Dermis microvascular lymphatic vessel endothelial cell (primary cell): ENCODE measurements at regions not wholly inside any gene's neighbourhood (a gene's known extent, or its start where the extent isn't known, plus 50 kb on each side); places are given as distances from the start of the nearest gene placed in this dataset.

Source experiments
- DNase-seq, 2 donors: peaks; one replicate each; pipeline versions ENCODE4 v3.0.0 to v3.0.0-alpha.2; 2010; ENCODE audit warnings: low read depth in 2 of 2

GRCh38 chr4:164484551-164484950 is 269.4 kb upstream of the SMIM31 start:
- no peak for DNase-seq

GRCh38 chr4:164485136-164485535 is 268.8 kb upstream of the SMIM31 start:
- DNase-seq, result no peak

- DNase-seq, result no peak
These were observed 265.8 kb upstream of the SMIM31 start for GRCh38 chr4:164488114-164488513.

- no peak for DNase-seq
These were observed 252.9 kb upstream of the SMIM31 start for GRCh38 chr4:164501074-164501473.

GRCh38 chr4:164503874-164504273 is 250.1 kb upstream of the SMIM31 start:
- DNase-seq, result no peak

GRCh38 chr4:164508097-164508496 is 245.8 kb upstream of the SMIM31 start:
- DNase-seq, result no peak

GRCh38 chr4:164508771-164509170 is 245.2 kb upstream of the SMIM31 start:
- no peak for DNase-seq

- DNase-seq, result no peak
These were observed 244.0 kb upstream of the SMIM31 start for GRCh38 chr4:164509951-164510350.

- DNase-seq, result no peak
These were observed 241.8 kb upstream of the SMIM31 start for GRCh38 chr4:164512124-164512523.

- no peak for DNase-seq
These were observed 239.2 kb upstream of the SMIM31 start for GRCh38 chr4:164514765-164515164.

GRCh38 chr4:164524789-164525188 is 229.1 kb upstream of the SMIM31 start:
- no peak for DNase-seq

GRCh38 chr4:164526933-164527583 is 226.9 kb upstream of the SMIM31 start:
- DNase-seq, result no peak

- DNase-seq, result no peak
These were observed 224.9 kb upstream of the SMIM31 start for GRCh38 chr4:164529058-164529457.

- no peak for DNase-seq
These were observed 224.4 kb upstream of the SMIM31 start for GRCh38 chr4:164529486-164529885.

- DNase-seq, result no peak
These were observed 222.6 kb upstream of the SMIM31 start for GRCh38 chr4:164531336-164531735.

- no peak for DNase-seq
These were observed 217.1 kb upstream of the SMIM31 start for GRCh38 chr4:164536814-164537213.

- no peak for DNase-seq
These were observed 215.8 kb upstream of the SMIM31 start for GRCh38 chr4:164538097-164538496.

- no peak for DNase-seq
These were observed 212.9 kb upstream of the SMIM31 start for GRCh38 chr4:164540987-164541386.

GRCh38 chr4:164542431-164542830 is 211.5 kb upstream of the SMIM31 start:
- DNase-seq, result no peak

GRCh38 chr4:164550989-164551712 is 202.8 kb upstream of the SMIM31 start:
- no peak for DNase-seq

GRCh38 chr4:164551713-164552040 is 202.3 kb upstream of the SMIM31 start:
- no peak for DNase-seq

- no peak for DNase-seq
These were observed 182.1 kb upstream of the SMIM31 start for GRCh38 chr4:164571593-164572390.

GRCh38 chr4:164572877-164573279 is 181.1 kb upstream of the SMIM31 start:
- DNase-seq, result no peak
